Neural progenitor cell (in vitro differentiated cells): ENCODE measurements at regions not wholly inside any gene's neighbourhood (a gene's known extent, or its start where the extent isn't known, plus 50 kb on each side); places are given as distances from the start of the nearest gene placed in this dataset.

Experiments used
- CTCF ChIP-seq: fragments of 200-600 bp; sonication (generic); IDR thresholded peaks from 2 replicates; pipeline ENCODE4 v1.5.1; 2017; ENCODE audit warnings: antibody characterized with exemption, mild to moderate bottlenecking
- EZH2 ChIP-seq: fragments of 200-600 bp; sonication (generic); IDR thresholded peaks from 2 replicates; pipeline ENCODE4 v1.6.1; 2017; ENCODE audit warnings: antibody characterized with exemption, mild to moderate bottlenecking, moderate library complexity
- EZH2phosphoT487 ChIP-seq: fragments of 200-600 bp; sonication (generic); IDR thresholded peaks from 2 replicates; pipeline ENCODE4 v1.6.1; 2017; ENCODE audit warnings: antibody characterized with exemption

DNA sequence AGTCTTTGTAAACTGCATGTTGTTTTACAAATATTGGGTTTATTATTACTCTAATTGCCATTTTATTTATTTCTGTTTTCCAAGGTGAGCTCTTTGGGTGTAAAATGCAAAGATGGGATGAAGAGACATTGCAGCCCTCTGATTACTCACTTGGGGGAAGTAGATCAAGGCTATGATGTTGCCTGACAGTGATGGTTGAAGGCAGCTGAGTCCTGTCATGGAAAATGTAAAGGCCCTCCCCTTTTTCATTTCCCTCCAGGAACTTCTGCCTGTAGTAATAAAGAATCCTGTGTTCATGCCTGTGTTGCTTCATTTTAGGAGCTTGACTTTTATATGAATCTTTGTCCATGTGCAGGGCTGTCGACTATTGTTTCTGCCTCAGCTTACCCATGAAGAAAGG is 605.4 kb upstream of the CLINT1 start:
- no peak for TF ChIP-seq CTCF
- no peak for TF ChIP-seq EZH2phosphoT487
- no peak for TF ChIP-seq EZH2
